ENCODE measurements at regions not wholly inside any gene's neighbourhood (a gene's known extent, or its start where the extent isn't known, plus 50 kb on each side); places are given as distances from the start of the nearest gene placed in this dataset.

DNA sequence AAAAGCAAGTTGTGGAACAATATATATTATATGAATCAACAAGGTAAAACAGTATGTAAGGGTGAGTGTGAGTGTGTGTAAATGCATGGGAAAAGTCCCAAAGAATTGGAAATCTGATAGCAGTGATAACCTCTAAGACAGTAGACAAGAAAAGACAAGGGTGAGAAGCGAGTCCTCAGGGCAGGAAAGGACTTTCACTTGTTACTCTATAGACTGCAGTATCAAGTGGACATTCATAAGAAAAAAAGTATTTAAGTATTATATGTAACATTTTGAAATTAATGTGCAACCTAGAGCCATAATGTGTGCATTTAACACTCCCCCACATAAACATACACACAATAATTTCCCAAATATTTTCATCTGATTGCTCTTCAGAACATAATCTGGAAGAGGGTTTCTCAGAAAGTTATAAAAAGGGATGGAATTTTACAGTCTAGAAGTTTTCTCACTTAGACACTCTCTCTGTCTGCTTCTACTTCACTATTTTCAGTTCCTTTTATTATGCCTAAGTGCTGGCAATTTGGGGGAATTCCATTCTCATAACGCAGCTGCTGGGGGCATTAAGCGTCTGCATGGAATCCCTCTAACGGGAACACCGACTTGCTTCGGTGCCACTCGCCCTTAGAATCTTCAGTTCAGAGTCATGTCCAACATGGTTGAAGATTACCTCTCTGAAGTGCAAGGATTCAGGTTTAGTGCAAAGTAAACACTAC, 50.0 kb upstream of the CDIN1 start:
- H3K4me2 ChIP-seq (ENCODE audit: control insufficient read depth, insufficient read depth), result peak overlapping the region; percentile 57; the same call in 1 of the 2 replicates
- H3K4me3 ChIP-seq, result no peak overlapping the region
- 2% methylated on average over 7 of the region's 7 CpGs for WGBS (ENCODE audit: insufficient coverage, insufficient replicate concordance, low lambda C conversion rate, missing lambda C conversion rate)
- DNase-seq (ENCODE audit: low read depth, low spot score) (peak; percentile 31), ATAC-seq (peak; percentile 95), FAIRE-seq (peak; percentile 64)
- intact Hi-C loops (cut with micrococcal nuclease; ENCODE audit: unreplicated experiment) (no loop called here), in situ Hi-C loops (cut with MboI) (no loop called here)
- no peak overlapping the region for H3K9ac ChIP-seq (ENCODE audit: control insufficient read depth, insufficient read depth, low read length)
- H3K27me3 ChIP-seq (replicated peaks in 1 of 2; ENCODE audit: control insufficient read depth in 2 of 2, insufficient read depth in 2 of 2, low read length in 1 of 2), result no peaks in the 10 kb centered on the region
- ChIA-PET RAD21 (ENCODE audit: unreplicated experiment) (no interaction called here), CTCF (interaction anchor here (0.9 to 1.7 kb wide), 3 partner anchors 11 to 30 kb away, joined by 4 to 11 read pairs (median 4); no protein-coding TSS in a partner anchor), POLR2A (interaction anchor here (0.5 kb wide), 1 partner anchor 56 kb away, joined by 4 read pairs; no protein-coding TSS in a partner anchor), SMC1A (ENCODE audit: uncharacterized antibody, unreplicated experiment) (interaction anchor here (0.6 to 2.0 kb wide), 3 partner anchors 37 to 1322 kb away, joined by 3 to 4 read pairs (median 3); no protein-coding TSS in a partner anchor)
- H3K27ac ChIP-seq (ENCODE audit: control insufficient read depth, insufficient read depth), result no peak overlapping the region; the same call in 1 of the 2 replicates
- H3K4me1 ChIP-seq (ENCODE audit: control insufficient read depth, insufficient read depth, low read length), result no peaks in the 10 kb centered on the region
- BruUV-seq (replicated peaks), result no TSS peak
- no peak overlapping the region for H2AFZ ChIP-seq (ENCODE audit: control insufficient read depth, low read depth, low read length)
- H3K79me2 ChIP-seq (ENCODE audit: control insufficient read depth, insufficient read depth, low read length), result no peaks in the 10 kb centered on the region
- no peaks in the 10 kb centered on the region for H3K9me3 ChIP-seq (replicated peaks; ENCODE audit: control insufficient read depth, insufficient read depth, low read length)
- no peaks in the 10 kb centered on the region for H3K36me3 ChIP-seq (ENCODE audit: control insufficient read depth in 2 of 2, insufficient read depth in 2 of 2, low read length in 1 of 2)
- no peaks in the 10 kb centered on the region for H4K20me1 ChIP-seq (ENCODE audit: control insufficient read depth, insufficient read depth)
- TF ChIP-seq BHLHE40 (IDR thresholded peaks at IDR 0.05; ENCODE audit: borderline replicate concordance in 1 of 2, low read depth in 2 of 2, low read length in 1 of 2) (no peak), HDGF (IDR thresholded peaks at IDR 0.05) (no peak), NFYA (IDR thresholded peaks at IDR 0.05; ENCODE audit: borderline replicate concordance, low read depth, low read length) (no peak), HDAC2 (IDR thresholded peaks at IDR 0.05) (no peak), TCF12 (IDR thresholded peaks at IDR 0.05; ENCODE audit: low read depth, low read length) (peak; percentile 68; the same call in 1 of the 2 replicates), RUNX3 (IDR thresholded peaks at IDR 0.05; ENCODE audit: low read length) (no peak), GABPA (IDR thresholded peaks at IDR 0.05; ENCODE audit: low read depth) (no peak), STAT3 (IDR thresholded peaks at IDR 0.05; ENCODE audit: low read depth, low read length) (no peak), ZNF687 (IDR thresholded peaks at IDR 0.05) (no peak), ATF2 (IDR thresholded peaks at IDR 0.05; ENCODE audit: low read length) (no peak), FOXM1 (IDR thresholded peaks at IDR 0.05; ENCODE audit: low read depth, low read length) (no peak), PAX8 (IDR thresholded peaks at IDR 0.05) (no peak), GATAD2B (conservative IDR thresholded peaks at IDR 0.05; ENCODE audit: low read depth) (no peak; the same call in 1 of the 2 replicates), MTA3 (IDR thresholded peaks at IDR 0.05; ENCODE audit: borderline replicate concordance, low read length) (no peak), SUPT20H (IDR thresholded peaks at IDR 0.05; ENCODE audit: borderline replicate concordance, control insufficient read depth, low read depth, low read length) (no peak), STAT1 (conservative IDR thresholded peaks at IDR 0.05) (no peak), BRCA1 (IDR thresholded peaks at IDR 0.05; ENCODE audit: low read depth, low read length) (no peak), ASH2L (IDR thresholded peaks at IDR 0.05; ENCODE audit: borderline replicate concordance, low read depth) (no peak), EGR1 (IDR thresholded peaks at IDR 0.05; ENCODE audit: borderline replicate concordance in 1 of 2, low read depth in 2 of 2, low read length in 2 of 2) (no peak), ZNF274 (IDR thresholded peaks at IDR 0.05; ENCODE audit: insufficient read depth, insufficient read length) (no peak), RAD21 (IDR thresholded peaks at IDR 0.05; ENCODE audit: insufficient read depth, low read depth, low read length) (no peak)

All from GM12878 (cell line).